ENCODE measurements at regions not wholly inside any gene's neighbourhood (a gene's known extent, or its start where the extent isn't known, plus 50 kb on each side); places are given as distances from the start of the nearest gene placed in this dataset.

GRCh38 chr2:37425408-37425807 is 81.0 kb downstream of the QPCT start:
- Mint-ChIP-seq H3K27me3 (no peaks in the 10 kb centered on the region), H3K27ac (no peak overlapping the region), H3K9me3 (no peaks in the 10 kb centered on the region), H3K36me3 (ENCODE audit: low read depth) (no peaks in the 10 kb centered on the region), H3K4me3 (no peak overlapping the region), H3K4me1 (ENCODE audit: low read depth) (no peaks in the 10 kb centered on the region)
- intact Hi-C loops (cut with micrococcal nuclease) = no loop called here

- Mint-ChIP-seq H3K4me1 (ENCODE audit: low read depth) (no peaks in the 10 kb centered on the region), H3K27ac (no peak overlapping the region), H3K27me3 (peaks cover under 1% of the 10 kb centered on the region), H3K36me3 (ENCODE audit: low read depth) (no peaks in the 10 kb centered on the region), H3K9me3 (no peaks in the 10 kb centered on the region), H3K4me3 (no peak overlapping the region)
- intact Hi-C loops (cut with micrococcal nuclease) = no loop called here
Observed at GRCh38 chr2:37427241-37427640, 82.8 kb downstream of the QPCT start.

GRCh38 chr2:37436323-37436722 is 91.9 kb downstream of the QPCT start:
- Mint-ChIP-seq H3K27me3 (peaks cover 5% of the 10 kb centered on the region), H3K36me3 (ENCODE audit: low read depth) (no peaks in the 10 kb centered on the region), H3K4me1 (ENCODE audit: low read depth) (no peaks in the 10 kb centered on the region), H3K4me3 (no peak overlapping the region), H3K9me3 (peaks cover 4% of the 10 kb centered on the region), H3K27ac (no peak overlapping the region)
- intact Hi-C loops (cut with micrococcal nuclease) = no loop called here

GRCh38 chr2:37439131-37439642 is 94.8 kb downstream of the QPCT start:
- Mint-ChIP-seq H3K4me3 (no peak overlapping the region), H3K4me1 (ENCODE audit: low read depth) (no peaks in the 10 kb centered on the region), H3K27me3 (peaks cover 4% of the 10 kb centered on the region), H3K9me3 (peaks cover 14% of the 10 kb centered on the region), H3K36me3 (ENCODE audit: low read depth) (no peaks in the 10 kb centered on the region), H3K27ac (no peak overlapping the region)
- intact Hi-C loops (cut with micrococcal nuclease) = no loop called here

GRCh38 chr2:37441055-37441454 is 96.6 kb downstream of the QPCT start:
- Mint-ChIP-seq H3K4me1 (ENCODE audit: low read depth) (no peaks in the 10 kb centered on the region), H3K36me3 (ENCODE audit: low read depth) (no peaks in the 10 kb centered on the region), H3K9me3 (peaks cover 14% of the 10 kb centered on the region), H3K4me3 (no peak overlapping the region), H3K27ac (no peak overlapping the region), H3K27me3 (peaks cover 1% of the 10 kb centered on the region)
- intact Hi-C loops (cut with micrococcal nuclease) = no loop called here

GRCh38 chr2:37443082-37443481 is 98.7 kb downstream of the QPCT start:
- Mint-ChIP-seq H3K4me3 (no peak overlapping the region), H3K27ac (no peak overlapping the region), H3K9me3 (peaks cover 14% of the 10 kb centered on the region), H3K36me3 (ENCODE audit: low read depth) (no peaks in the 10 kb centered on the region), H3K4me1 (ENCODE audit: low read depth) (no peaks in the 10 kb centered on the region), H3K27me3 (peaks cover 1% of the 10 kb centered on the region)
- intact Hi-C loops (cut with micrococcal nuclease) = no loop called here

- no peak overlapping the region for H3K27ac Mint-ChIP-seq
- no peaks in the 10 kb centered on the region for H3K9me3 Mint-ChIP-seq
- no peaks in the 10 kb centered on the region for H3K4me1 Mint-ChIP-seq (ENCODE audit: low read depth)
- intact Hi-C loops (cut with micrococcal nuclease) = no loop called here
- H3K4me3 Mint-ChIP-seq = no peak overlapping the region
- no peaks in the 10 kb centered on the region for H3K27me3 Mint-ChIP-seq
- H3K36me3 Mint-ChIP-seq (ENCODE audit: low read depth) = no peaks in the 10 kb centered on the region
Observed at GRCh38 chr2:37447446-37447845, 103.0 kb downstream of the QPCT start.

- Mint-ChIP-seq H3K4me3 (no peak overlapping the region), H3K27me3 (no peaks in the 10 kb centered on the region), H3K9me3 (no peaks in the 10 kb centered on the region), H3K4me1 (ENCODE audit: low read depth) (peaks cover 5% of the 10 kb centered on the region), H3K36me3 (ENCODE audit: low read depth) (no peaks in the 10 kb centered on the region), H3K27ac (no peak overlapping the region)
- intact Hi-C loops (cut with micrococcal nuclease) = no loop called here
Observed at GRCh38 chr2:37448342-37449120, 104.1 kb downstream of the QPCT start.

- H3K36me3 Mint-ChIP-seq (ENCODE audit: low read depth) = no peaks in the 10 kb centered on the region
- H3K27ac Mint-ChIP-seq = no peak overlapping the region
- intact Hi-C loops (cut with micrococcal nuclease) = no loop called here
- no peaks in the 10 kb centered on the region for H3K27me3 Mint-ChIP-seq
- no peaks in the 10 kb centered on the region for H3K9me3 Mint-ChIP-seq
- peaks cover 5% of the 10 kb centered on the region for H3K4me1 Mint-ChIP-seq (ENCODE audit: low read depth)
- no peak overlapping the region for H3K4me3 Mint-ChIP-seq
Observed at GRCh38 chr2:37449761-37450296, 105.4 kb downstream of the QPCT start.

- Mint-ChIP-seq H3K27me3 (peaks cover 2% of the 10 kb centered on the region), H3K36me3 (ENCODE audit: low read depth) (no peaks in the 10 kb centered on the region), H3K9me3 (no peaks in the 10 kb centered on the region), H3K4me1 (ENCODE audit: low read depth) (peaks cover 19% of the 10 kb centered on the region), H3K27ac (no peak overlapping the region), H3K4me3 (no peak overlapping the region)
- intact Hi-C loops (cut with micrococcal nuclease) = no loop called here
Observed at GRCh38 chr2:37453027-37453426, 108.6 kb downstream of the QPCT start.

GRCh38 chr2:37454851-37455762 is 110.7 kb downstream of the QPCT start:
- no peaks in the 10 kb centered on the region for H3K36me3 Mint-ChIP-seq (ENCODE audit: low read depth)
- no peaks in the 10 kb centered on the region for H3K9me3 Mint-ChIP-seq
- intact Hi-C loops (cut with micrococcal nuclease) = no loop called here
- no peak overlapping the region for H3K27ac Mint-ChIP-seq
- peaks cover 19% of the 10 kb centered on the region for H3K4me1 Mint-ChIP-seq (ENCODE audit: low read depth)
- H3K27me3 Mint-ChIP-seq = peaks cover 2% of the 10 kb centered on the region
- H3K4me3 Mint-ChIP-seq = no peak overlapping the region

GRCh38 chr2:37456479-37456878 is 112.0 kb downstream of the QPCT start:
- peaks cover 2% of the 10 kb centered on the region for H3K27me3 Mint-ChIP-seq
- no peaks in the 10 kb centered on the region for H3K36me3 Mint-ChIP-seq (ENCODE audit: low read depth)
- H3K9me3 Mint-ChIP-seq = no peaks in the 10 kb centered on the region
- H3K4me3 Mint-ChIP-seq = no peak overlapping the region
- no peak overlapping the region for H3K27ac Mint-ChIP-seq
- peaks cover 19% of the 10 kb centered on the region for H3K4me1 Mint-ChIP-seq (ENCODE audit: low read depth)
- intact Hi-C loops (cut with micrococcal nuclease) = no loop called here

GRCh38 chr2:37457401-37457901 is 113.0 kb downstream of the QPCT start:
- intact Hi-C loops (cut with micrococcal nuclease) = no loop called here
- Mint-ChIP-seq H3K4me3 (no peak overlapping the region), H3K27me3 (peaks cover 2% of the 10 kb centered on the region), H3K36me3 (ENCODE audit: low read depth) (no peaks in the 10 kb centered on the region), H3K4me1 (ENCODE audit: low read depth) (peaks cover 19% of the 10 kb centered on the region), H3K9me3 (no peaks in the 10 kb centered on the region), H3K27ac (no peak overlapping the region)

GRCh38 chr2:37458133-37458532 is 113.7 kb downstream of the QPCT start:
- Mint-ChIP-seq H3K4me1 (ENCODE audit: low read depth) (peaks cover 16% of the 10 kb centered on the region), H3K27ac (no peak overlapping the region), H3K27me3 (peaks cover 2% of the 10 kb centered on the region), H3K9me3 (no peaks in the 10 kb centered on the region), H3K4me3 (no peak overlapping the region), H3K36me3 (ENCODE audit: low read depth) (no peaks in the 10 kb centered on the region)
- intact Hi-C loops (cut with micrococcal nuclease) = no loop called here

All from dendritic cell treated with granulocyte-macrophage colony-stimulating factor and Interleukin-4, amounts not matched to agents 40 ng/mL and 50 ng/mL, for 4 days (primary cell).